D341Med (cell line): ENCODE measurements at regions not wholly inside any gene's neighbourhood (a gene's known extent, or its start where the extent isn't known, plus 50 kb on each side); places are given as distances from the start of the nearest gene placed in this dataset.

Source experiments
- DNase-seq: peaks from one replicate; pipeline ENCODE4 v3.0.0; 2012; ENCODE audit warnings: low spot score

GRCh38 chr2:212609479-212609878 is 70.9 kb upstream of the ERBB4 start:
- DNase-seq = no peak

GRCh38 chr2:212607080-212607479 is 68.5 kb upstream of the ERBB4 start:
- no peak for DNase-seq

- DNase-seq = no peak
Measured at GRCh38 chr2:212606232-212606631, 67.6 kb upstream of the ERBB4 start.

- DNase-seq = no peak
Measured at GRCh38 chr2:212596688-212597087, 58.1 kb upstream of the ERBB4 start.

GRCh38 chr2:212596276-212596675 is 57.7 kb upstream of the ERBB4 start:
- no peak for DNase-seq

GRCh38 chr2:212595036-212595654 is 56.5 kb upstream of the ERBB4 start:
- peak; percentile 7 for DNase-seq

GRCh38 chr2:212592695-212593094 is 54.1 kb upstream of the ERBB4 start:
- DNase-seq = no peak
